Endometrium (tissue), 2 donors: ENCODE measurements at regions not wholly inside any gene's neighbourhood (a gene's known extent, or its start where the extent isn't known, plus 50 kb on each side); places are given as distances from the start of the nearest gene placed in this dataset.
A peak's percentile ranks its signal among the peaks of the same experiment; 100 is the strongest.

Experiments
- FAIRE-seq: peaks from 2 replicates; lab custom pipeline; 2012; peaks lifted over from hg19 to GRCh38; lab: Jason Lieb, UNC
- donor health status: control.
- donor health status: control.

- FAIRE-seq, result no peak
Measured at GRCh38 chr2:220502539-220502938, 875.1 kb downstream of the SLC4A3 start.

- no peak for FAIRE-seq
Measured at GRCh38 chr2:220503431-220503830, 876.0 kb downstream of the SLC4A3 start.

GRCh38 chr2:220504938-220505503 lies 877.6 kb downstream of the SLC4A3 start:
- no peak for FAIRE-seq

- no peak for FAIRE-seq
Measured at GRCh38 chr2:220506466-220506865, 879.0 kb downstream of the SLC4A3 start.

GRCh38 chr2:220509096-220509757 lies 881.8 kb downstream of the SLC4A3 start:
- FAIRE-seq, result no peak

GRCh38 chr2:220509966-220510365 lies 882.5 kb downstream of the SLC4A3 start:
- no peak for FAIRE-seq

GRCh38 chr2:220510668-220511067 lies 883.2 kb downstream of the SLC4A3 start:
- no peak for FAIRE-seq

GRCh38 chr2:220512419-220512818 lies 885.0 kb downstream of the SLC4A3 start:
- peak; percentile 23 for FAIRE-seq

- no peak for FAIRE-seq
Measured at GRCh38 chr2:220513573-220514288, 886.3 kb downstream of the SLC4A3 start.

GRCh38 chr2:220521551-220521950 lies 894.1 kb downstream of the SLC4A3 start:
- no peak for FAIRE-seq

GRCh38 chr2:220528180-220528675 lies 900.8 kb downstream of the SLC4A3 start:
- no peak for FAIRE-seq

GRCh38 chr2:220531216-220531615 lies 903.8 kb downstream of the SLC4A3 start:
- FAIRE-seq, result no peak

- no peak for FAIRE-seq
Measured at GRCh38 chr2:220533485-220533884, 906.1 kb downstream of the SLC4A3 start.

GRCh38 chr2:220539481-220539880 lies 912.1 kb downstream of the SLC4A3 start:
- no peak for FAIRE-seq

- FAIRE-seq, result no peak
Measured at GRCh38 chr2:220544049-220544448, 916.6 kb downstream of the SLC4A3 start.

- no peak for FAIRE-seq
Measured at GRCh38 chr2:220550995-220551700, 923.7 kb downstream of the SLC4A3 start.

- FAIRE-seq, result no peak
Measured at GRCh38 chr2:220552790-220553535, 925.5 kb downstream of the SLC4A3 start.

- FAIRE-seq, result no peak
Measured at GRCh38 chr2:220555961-220556630, 928.7 kb downstream of the SLC4A3 start.

- FAIRE-seq, result no peak
Measured at GRCh38 chr2:220556658-220557057, 929.2 kb downstream of the SLC4A3 start.

GRCh38 chr2:220560192-220560591 lies 932.8 kb downstream of the SLC4A3 start:
- FAIRE-seq, result no peak

- FAIRE-seq, result no peak
Measured at GRCh38 chr2:220562375-220563140, 935.1 kb downstream of the SLC4A3 start.
